ENCODE measurements at regions not wholly inside any gene's neighbourhood (a gene's known extent, or its start where the extent isn't known, plus 50 kb on each side); places are given as distances from the start of the nearest gene placed in this dataset.

DNA sequence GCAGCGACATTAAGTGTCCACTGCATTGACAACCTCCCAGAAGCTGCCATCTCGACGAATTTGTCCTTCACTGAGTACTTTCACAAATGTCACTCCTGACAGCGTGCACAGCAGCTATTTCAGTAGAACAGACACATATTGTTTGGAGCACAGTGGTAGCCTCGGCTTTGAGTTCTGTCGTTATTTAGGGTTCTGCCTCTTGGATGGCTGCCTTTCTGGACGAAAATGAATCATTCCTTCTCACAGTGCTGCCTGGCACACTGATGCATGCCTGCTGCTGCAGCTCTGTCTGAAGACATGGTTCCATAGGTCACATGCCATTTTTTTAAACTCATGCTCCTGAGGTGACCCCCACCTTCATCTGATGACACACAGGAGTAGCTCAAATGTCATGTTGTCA is 477.0 kb downstream of the C6orf118 start:
- H3K27me3 Mint-ChIP-seq = no peaks in the 10 kb centered on the region
- no peak for ATAC-seq
- intact Hi-C loops (cut with micrococcal nuclease) = no loop called here

DNA sequence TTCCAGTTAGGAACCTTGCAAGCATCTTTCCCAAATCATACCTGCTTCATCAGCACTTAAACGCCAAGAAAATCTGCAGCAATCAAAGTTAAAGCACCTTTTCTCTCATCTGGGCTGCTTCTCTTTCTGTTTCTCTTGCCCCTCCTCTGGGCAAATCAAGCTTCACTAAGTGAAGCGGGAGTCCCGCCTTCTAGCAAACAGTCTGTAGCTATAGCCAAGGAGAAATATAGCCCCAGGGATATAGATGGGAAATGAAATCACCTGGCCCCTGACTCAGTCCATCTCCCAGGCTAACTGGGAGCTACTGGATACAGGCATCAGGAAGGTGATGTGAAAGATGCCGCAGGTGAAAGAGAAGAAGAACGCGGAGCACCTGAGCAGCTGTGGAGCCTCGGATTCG is 481.9 kb downstream of the C6orf118 start:
- H3K27ac Mint-ChIP-seq = no peak overlapping the region
- ATAC-seq (no peak), DNase-seq (no peak)
- ChIA-PET POLR2A (no interaction called here), CTCF (no interaction called here)
- H3K9me3 ChIP-seq (ENCODE audit: control insufficient read depth in 2 of 3, low read length in 3 of 3) = no peaks in the 10 kb centered on the region
- H3K36me3 Mint-ChIP-seq = no peaks in the 10 kb centered on the region
- H3K4me1 Mint-ChIP-seq = no peaks in the 10 kb centered on the region
- H3K36me3 ChIP-seq (ENCODE audit: control insufficient read depth in 2 of 3, insufficient read depth in 3 of 3, low read length in 3 of 3) = no peaks in the 10 kb centered on the region
- peaks cover 0 to 10% (median 2%) of the 10 kb centered on the region in 11 donors for H3K9me3 Mint-ChIP-seq
- no peaks in the 10 kb centered on the region for H3K4me1 ChIP-seq (ENCODE audit: control insufficient read depth in 2 of 2, insufficient read depth in 2 of 2, low read length in 2 of 2)
- no peak overlapping the region for H3K27ac ChIP-seq (ENCODE audit: low read depth, low read length)
- H3K27me3 ChIP-seq (ENCODE audit: control insufficient read depth in 2 of 2, insufficient read depth in 2 of 2, low read length in 2 of 2) = no peaks in the 10 kb centered on the region
- H3K27me3 Mint-ChIP-seq = no peaks in the 10 kb centered on the region
- no peak overlapping the region for H3K4me3 Mint-ChIP-seq
- H3K4me3 ChIP-seq (ENCODE audit: low read length) = no peak overlapping the region
- intact Hi-C loops (cut with micrococcal nuclease) = no loop called here

More for the DNA sequence above, 477.0 kb downstream of the C6orf118 start:
- DNase-seq = no peak
- no peak overlapping the region for H3K4me3 ChIP-seq (ENCODE audit: low read length)
- H3K27ac ChIP-seq (ENCODE audit: low read depth, low read length) = no peak overlapping the region
- Mint-ChIP-seq H3K27ac (no peak overlapping the region), H3K4me1 (no peaks in the 10 kb centered on the region), H3K36me3 (no peaks in the 10 kb centered on the region), H3K4me3 (no peak overlapping the region), H3K9me3 (peaks cover 0 to 16% (median 4%) of the 10 kb centered on the region in 11 donors)
- ChIA-PET CTCF (no interaction called here), POLR2A (no interaction called here)
- H3K4me1 ChIP-seq (ENCODE audit: control insufficient read depth in 2 of 2, insufficient read depth in 2 of 2, low read length in 2 of 2) = no peaks in the 10 kb centered on the region
- H3K9me3 ChIP-seq (ENCODE audit: control insufficient read depth in 2 of 3, low read length in 3 of 3) = no peaks in the 10 kb centered on the region
- no peaks in the 10 kb centered on the region for H3K36me3 ChIP-seq (ENCODE audit: control insufficient read depth in 2 of 3, insufficient read depth in 3 of 3, low read length in 3 of 3)
- no peaks in the 10 kb centered on the region for H3K27me3 ChIP-seq (ENCODE audit: control insufficient read depth in 2 of 2, insufficient read depth in 2 of 2, low read length in 2 of 2)

DNA sequence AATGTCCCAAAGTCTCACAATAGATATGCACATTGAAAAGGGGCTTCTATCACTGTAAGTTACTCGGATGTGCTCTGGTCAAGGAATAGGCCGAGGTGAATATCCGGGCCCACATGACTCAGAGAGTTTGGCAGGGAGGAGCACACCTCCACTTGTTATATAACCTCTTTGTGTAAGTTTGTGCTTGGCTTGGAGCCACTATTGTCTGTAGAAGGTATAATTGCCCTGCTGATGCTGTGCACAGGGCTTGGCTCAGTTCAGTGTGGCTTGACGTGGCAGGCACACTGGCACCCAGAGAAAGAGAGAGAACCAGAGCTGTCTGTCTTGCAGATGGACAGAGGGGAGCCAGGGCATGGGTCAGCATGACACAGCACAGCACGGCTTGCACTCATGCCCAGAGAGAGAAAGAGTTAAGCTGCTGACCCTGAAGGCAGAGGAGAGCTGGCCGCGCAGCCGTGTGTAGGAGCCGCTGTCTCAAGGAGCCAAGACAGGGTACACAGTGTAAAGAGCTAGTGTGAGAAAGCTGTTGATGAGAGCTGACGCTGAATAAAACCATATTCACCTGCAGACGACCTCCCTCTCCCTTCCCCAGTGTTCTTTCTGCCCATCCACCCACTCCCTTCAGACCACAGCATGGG is 482.5 kb downstream of the C6orf118 start:
- Mint-ChIP-seq H3K27ac (no peak overlapping the region), H3K27me3 (no peaks in the 10 kb centered on the region), H3K4me3 (no peak overlapping the region), H3K4me1 (no peaks in the 10 kb centered on the region), H3K9me3 (peaks cover 0 to 10% (median 4%) of the 10 kb centered on the region in 11 donors), H3K36me3 (no peaks in the 10 kb centered on the region)
- Histone ChIP-seq H3K4me3 (ENCODE audit: low read length) (no peak overlapping the region), H3K9me3 (ENCODE audit: control insufficient read depth in 2 of 3, low read length in 3 of 3) (no peaks in the 10 kb centered on the region), H3K4me1 (ENCODE audit: control insufficient read depth in 2 of 2, insufficient read depth in 2 of 2, low read length in 2 of 2) (no peaks in the 10 kb centered on the region), H3K27me3 (ENCODE audit: control insufficient read depth in 2 of 2, insufficient read depth in 2 of 2, low read length in 2 of 2) (no peaks in the 10 kb centered on the region), H3K27ac (ENCODE audit: low read depth, low read length) (no peak overlapping the region), H3K36me3 (ENCODE audit: control insufficient read depth in 2 of 3, insufficient read depth in 3 of 3, low read length in 3 of 3) (no peaks in the 10 kb centered on the region)
- no peak for DNase-seq
- CTCF ChIA-PET = no interaction called here
- intact Hi-C loops (cut with micrococcal nuclease) = no loop called here
- POLR2A ChIA-PET = no interaction called here
- ATAC-seq = no peak

DNA sequence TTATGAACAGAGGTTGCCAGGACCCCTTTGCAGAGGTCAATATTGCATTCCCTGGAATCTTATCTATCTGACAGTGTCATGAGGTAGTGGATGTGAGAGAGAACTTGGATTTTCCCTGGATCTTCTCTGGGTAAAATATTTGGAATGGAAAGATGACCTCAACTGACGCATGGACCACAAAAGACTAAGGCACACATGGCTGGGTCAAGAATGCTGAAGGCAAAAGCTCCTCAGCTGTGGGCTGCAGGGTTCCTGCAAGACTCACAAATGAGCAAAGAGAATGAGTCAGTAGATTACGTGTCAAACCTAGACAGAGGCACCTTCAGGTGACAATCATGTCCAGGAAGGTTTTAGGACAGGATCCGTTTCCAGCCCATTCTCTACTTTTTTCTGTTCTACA is 484.0 kb downstream of the C6orf118 start:
- no peaks in the 10 kb centered on the region for H3K9me3 ChIP-seq (ENCODE audit: control insufficient read depth in 2 of 3, low read length in 3 of 3)
- POLR2A ChIA-PET = no interaction called here
- Mint-ChIP-seq H3K27me3 (no peaks in the 10 kb centered on the region), H3K4me1 (no peaks in the 10 kb centered on the region), H3K36me3 (no peaks in the 10 kb centered on the region), H3K27ac (no peak overlapping the region), H3K4me3 (no peak overlapping the region), H3K9me3 (peaks cover 0 to 13% (median 4%) of the 10 kb centered on the region in 11 donors)
- intact Hi-C loops (cut with micrococcal nuclease) = no loop called here
- H3K27ac ChIP-seq (ENCODE audit: low read depth, low read length) = no peak overlapping the region
- CTCF ChIA-PET = no interaction called here
- ATAC-seq (no peak), DNase-seq (no peak)
- no peaks in the 10 kb centered on the region for H3K36me3 ChIP-seq (ENCODE audit: control insufficient read depth in 2 of 3, insufficient read depth in 3 of 3, low read length in 3 of 3)
- H3K27me3 ChIP-seq (ENCODE audit: control insufficient read depth in 2 of 2, insufficient read depth in 2 of 2, low read length in 2 of 2) = no peaks in the 10 kb centered on the region
- no peaks in the 10 kb centered on the region for H3K4me1 ChIP-seq (ENCODE audit: control insufficient read depth in 2 of 2, insufficient read depth in 2 of 2, low read length in 2 of 2)
- H3K4me3 ChIP-seq (ENCODE audit: low read length) = no peak overlapping the region

DNA sequence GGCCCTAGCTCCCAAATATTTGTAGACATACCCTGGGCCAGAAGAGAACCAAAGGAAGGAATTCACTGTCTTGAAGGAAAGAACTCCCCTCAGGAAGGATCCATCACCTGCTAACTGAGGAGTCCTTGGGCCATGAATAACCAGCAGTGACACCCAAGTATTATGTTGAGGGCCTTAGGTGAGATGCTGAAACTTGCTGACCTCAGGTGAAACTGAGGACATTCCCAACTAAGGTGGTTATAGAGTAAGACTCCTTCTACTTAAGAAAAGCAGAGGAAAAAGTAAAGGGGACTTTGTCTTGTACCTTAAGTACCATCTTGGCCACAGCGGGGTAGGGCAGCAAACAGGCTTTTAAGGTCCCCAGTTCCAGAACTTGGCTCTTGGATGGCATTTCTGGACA is 491.7 kb downstream of the C6orf118 start:
- no peaks in the 10 kb centered on the region for H3K27me3 ChIP-seq (ENCODE audit: control insufficient read depth in 2 of 2, insufficient read depth in 2 of 2, low read length in 2 of 2)
- ChIA-PET POLR2A (no interaction called here), CTCF (no interaction called here)
- peaks cover 0 to 5% (median 0%) of the 10 kb centered on the region in 5 donors for H3K36me3 Mint-ChIP-seq
- peaks cover 0 to 17% (median 7%) of the 10 kb centered on the region in 11 donors for H3K9me3 Mint-ChIP-seq
- no peak for DNase-seq
- H3K27me3 Mint-ChIP-seq = no peaks in the 10 kb centered on the region
- intact Hi-C loops (cut with micrococcal nuclease) = no loop called here
- no peak overlapping the region for H3K27ac ChIP-seq (ENCODE audit: low read depth, low read length)
- H3K36me3 ChIP-seq (ENCODE audit: control insufficient read depth in 2 of 3, insufficient read depth in 3 of 3, low read length in 3 of 3) = no peaks in the 10 kb centered on the region
- ATAC-seq = no peak
- H3K27ac Mint-ChIP-seq = no peak overlapping the region
- H3K4me3 ChIP-seq (ENCODE audit: low read length) = no peak overlapping the region
- no peaks in the 10 kb centered on the region for H3K4me1 ChIP-seq (ENCODE audit: control insufficient read depth in 2 of 2, insufficient read depth in 2 of 2, low read length in 2 of 2)
- no peaks in the 10 kb centered on the region for H3K4me1 Mint-ChIP-seq
- H3K9me3 ChIP-seq (ENCODE audit: control insufficient read depth in 2 of 3, low read length in 3 of 3) = no peaks in the 10 kb centered on the region
- H3K4me3 Mint-ChIP-seq = no peak overlapping the region

DNA sequence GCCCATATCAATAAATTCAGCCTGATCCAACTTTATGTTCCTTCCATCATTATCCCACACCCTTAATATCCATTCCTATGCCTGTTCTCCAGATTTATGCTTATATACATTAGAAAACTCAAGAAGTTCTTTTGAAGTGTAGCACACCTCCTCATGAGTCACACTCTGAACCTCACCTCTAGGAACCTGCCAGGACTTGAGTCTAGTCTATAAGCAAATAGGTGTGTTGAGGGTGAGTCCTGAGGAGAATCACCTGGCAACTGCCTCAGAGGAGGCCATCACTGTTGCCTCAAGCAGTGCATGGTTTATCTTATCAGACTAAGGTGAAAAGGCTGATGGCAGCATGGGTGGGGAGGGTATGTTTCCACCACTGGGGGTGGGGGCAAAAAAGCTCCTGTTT is 496.7 kb downstream of the C6orf118 start:
- intact Hi-C loops (cut with micrococcal nuclease) = no loop called here
- ChIA-PET POLR2A (no interaction called here), CTCF (no interaction called here)
- H3K27me3 ChIP-seq (ENCODE audit: control insufficient read depth in 2 of 2, insufficient read depth in 2 of 2, low read length in 2 of 2) = no peaks in the 10 kb centered on the region
- H3K36me3 ChIP-seq (ENCODE audit: control insufficient read depth in 2 of 3, insufficient read depth in 3 of 3, low read length in 3 of 3) = no peaks in the 10 kb centered on the region
- peaks cover 0 to 6% (median 0%) of the 10 kb centered on the region in 5 donors for H3K36me3 Mint-ChIP-seq
- DNase-seq = no peak
- H3K27ac ChIP-seq (ENCODE audit: low read depth, low read length) = no peak overlapping the region
- no peaks in the 10 kb centered on the region for H3K9me3 ChIP-seq (ENCODE audit: control insufficient read depth in 2 of 3, low read length in 3 of 3)
- H3K4me3 ChIP-seq (ENCODE audit: low read length) = no peak overlapping the region
- H3K27ac Mint-ChIP-seq = no peak overlapping the region
- no peak overlapping the region for H3K4me3 Mint-ChIP-seq
- H3K9me3 Mint-ChIP-seq = peaks cover 0 to 26% (median 15%) of the 10 kb centered on the region in 11 donors
- no peaks in the 10 kb centered on the region for H3K27me3 Mint-ChIP-seq
- ATAC-seq = no peak
- H3K4me1 ChIP-seq (ENCODE audit: control insufficient read depth in 2 of 2, insufficient read depth in 2 of 2, low read length in 2 of 2) = no peaks in the 10 kb centered on the region
- H3K4me1 Mint-ChIP-seq = no peaks in the 10 kb centered on the region

DNA sequence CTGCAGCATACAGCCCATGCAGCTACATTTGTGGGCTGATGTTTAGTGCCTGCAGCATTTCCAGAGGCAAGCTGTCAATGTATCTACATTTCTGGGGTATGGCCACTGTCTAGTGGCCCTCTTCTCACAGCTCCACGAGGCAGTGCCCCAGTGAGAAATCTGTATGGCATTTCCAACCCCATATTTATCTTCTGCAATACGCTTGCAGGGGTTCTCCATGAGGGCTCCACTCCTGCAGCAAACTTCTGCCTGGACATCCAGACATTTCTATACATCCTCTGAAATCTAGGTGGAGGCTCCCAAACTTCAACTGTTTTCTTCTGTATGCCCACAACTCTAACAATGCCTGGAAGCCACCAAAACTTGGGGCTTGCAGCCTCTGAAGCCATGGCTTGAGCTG is 502.3 kb downstream of the C6orf118 start:
- ChIA-PET CTCF (no interaction called here), POLR2A (no interaction called here)
- Histone ChIP-seq H3K4me1 (ENCODE audit: control insufficient read depth in 2 of 2, insufficient read depth in 2 of 2, low read length in 2 of 2) (no peaks in the 10 kb centered on the region), H3K4me3 (ENCODE audit: low read length) (no peak overlapping the region), H3K36me3 (ENCODE audit: control insufficient read depth in 2 of 3, insufficient read depth in 3 of 3, low read length in 3 of 3) (no peaks in the 10 kb centered on the region), H3K9me3 (ENCODE audit: control insufficient read depth in 2 of 3, low read length in 3 of 3) (peaks cover 0 to 10% (median 0%) of the 10 kb centered on the region in 3 experiments), H3K27me3 (ENCODE audit: control insufficient read depth in 2 of 2, insufficient read depth in 2 of 2, low read length in 2 of 2) (no peaks in the 10 kb centered on the region), H3K27ac (ENCODE audit: low read depth, low read length) (no peak overlapping the region)
- ATAC-seq (no peak), DNase-seq (no peak)
- Mint-ChIP-seq H3K4me3 (no peak overlapping the region), H3K27ac (no peak overlapping the region), H3K27me3 (no peaks in the 10 kb centered on the region), H3K4me1 (no peaks in the 10 kb centered on the region), H3K36me3 (peaks cover 0 to under 1% (median 0%) of the 10 kb centered on the region in 5 donors), H3K9me3 (peaks cover 7 to 40% (median 23%) of the 10 kb centered on the region in 11 donors)
- intact Hi-C loops (cut with micrococcal nuclease) = no loop called here
